ENCODE measurements at regions not wholly inside any gene's neighbourhood (a gene's known extent, or its start where the extent isn't known, plus 50 kb on each side); places are given as distances from the start of the nearest gene placed in this dataset.
"Not testable (repeated sequence)": the region's sequence is repeated elsewhere in the genome, so short reads cannot be mapped to it uniquely, and the experiment has no call there.

GRCh38 chr2:36190097-36190496 lies 165.5 kb upstream of the CRIM1 start:
- in situ Hi-C loops (cut with HindIII; ENCODE audit: low pct_ligation_motif_present, low sequenced_read_pairs), result no loop called here
- H3K36me3 ChIP-seq (replicated peaks), result no peaks in the 10 kb centered on the region
- DNase-seq, result no peak
- no peak overlapping the region for H3K4me3 ChIP-seq (ENCODE audit: low read depth, low read length)
- no peaks in the 10 kb centered on the region for H3K27me3 ChIP-seq (replicated peaks)
- H3K27ac ChIP-seq, result no peak overlapping the region
- no peak for TF ChIP-seq CTCF (IDR thresholded peaks at IDR 0.05; ENCODE audit: low read depth, low read length, missing control alignments)

DNA sequence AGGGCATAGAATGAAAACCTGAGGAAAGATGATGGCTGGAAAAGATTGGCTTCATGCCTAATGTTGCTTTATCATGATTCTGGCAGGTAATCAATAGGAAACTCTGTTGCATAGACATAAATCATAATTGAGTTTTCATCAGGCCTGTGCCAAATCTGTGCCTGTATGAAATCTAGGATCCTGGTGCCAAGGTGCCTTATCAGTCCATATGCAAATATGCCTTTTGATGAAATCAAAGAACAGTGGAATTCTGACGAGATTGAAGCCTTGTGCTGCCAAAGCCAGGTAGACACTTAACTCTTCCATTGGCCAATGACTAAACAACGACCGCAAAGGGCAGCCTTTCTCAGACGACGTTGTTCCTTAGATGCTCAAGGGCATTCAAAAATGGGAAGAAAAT lies 170.0 kb upstream of the CRIM1 start:
- no peak for TF ChIP-seq CTCF (IDR thresholded peaks at IDR 0.05; ENCODE audit: low read depth, low read length, missing control alignments)
- Histone ChIP-seq H3K27me3 (replicated peaks) (no peaks in the 10 kb centered on the region), H3K36me3 (replicated peaks) (no peaks in the 10 kb centered on the region), H3K27ac (no peak overlapping the region), H3K4me3 (ENCODE audit: low read depth, low read length) (no peak overlapping the region)
- in situ Hi-C loops (cut with HindIII; ENCODE audit: low pct_ligation_motif_present, low sequenced_read_pairs), result no loop called here
- DNase-seq, result no peak

GRCh38 chr2:36184848-36185247 lies 170.7 kb upstream of the CRIM1 start:
- in situ Hi-C loops (cut with HindIII; ENCODE audit: low pct_ligation_motif_present, low sequenced_read_pairs), result no loop called here
- H3K27ac ChIP-seq, result no peak overlapping the region

GRCh38 chr2:36180789-36181482 lies 174.6 kb upstream of the CRIM1 start:
- H3K36me3 ChIP-seq (replicated peaks); DNase-seq; H3K27ac ChIP-seq; H3K27me3 ChIP-seq (replicated peaks); in situ Hi-C loops (cut with HindIII; ENCODE audit: low pct_ligation_motif_present, low sequenced_read_pairs); H3K4me3 ChIP-seq (ENCODE audit: low read depth, low read length): not testable (repeated sequence)

More at GRCh38 chr2:36184848-36185247, 170.7 kb upstream of the CRIM1 start:
- no peak for TF ChIP-seq CTCF (IDR thresholded peaks at IDR 0.05; ENCODE audit: low read depth, low read length, missing control alignments)
- DNase-seq, result no peak
- Histone ChIP-seq H3K4me3 (ENCODE audit: low read depth, low read length) (no peak overlapping the region), H3K36me3 (replicated peaks) (no peaks in the 10 kb centered on the region), H3K27me3 (replicated peaks) (no peaks in the 10 kb centered on the region)

DNA sequence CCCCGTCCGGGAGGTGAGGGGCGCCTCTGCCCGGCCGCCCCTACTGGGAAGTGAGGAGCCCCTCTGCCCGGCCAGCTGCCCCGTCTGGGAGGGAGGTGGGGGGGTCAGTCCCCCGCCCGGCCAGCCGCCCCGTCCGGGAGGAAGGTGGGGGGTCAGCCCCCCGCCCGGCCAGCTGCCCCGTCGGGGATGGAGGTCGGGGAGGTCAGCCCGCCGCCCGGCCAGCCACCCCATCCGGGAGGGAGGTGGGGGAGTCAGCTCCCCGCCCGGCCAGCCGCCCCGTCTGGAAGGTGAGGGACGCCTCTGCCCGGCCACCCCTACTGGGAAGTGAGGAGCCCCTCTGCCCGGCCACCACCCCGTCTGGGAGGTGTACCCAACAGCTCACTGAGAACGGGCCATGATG lies 175.3 kb upstream of the CRIM1 start:
- H3K36me3 ChIP-seq (replicated peaks); H3K27ac ChIP-seq; H3K27me3 ChIP-seq (replicated peaks); in situ Hi-C loops (cut with HindIII; ENCODE audit: low pct_ligation_motif_present, low sequenced_read_pairs); H3K4me3 ChIP-seq (ENCODE audit: low read depth, low read length); DNase-seq: not testable (repeated sequence)

DNA sequence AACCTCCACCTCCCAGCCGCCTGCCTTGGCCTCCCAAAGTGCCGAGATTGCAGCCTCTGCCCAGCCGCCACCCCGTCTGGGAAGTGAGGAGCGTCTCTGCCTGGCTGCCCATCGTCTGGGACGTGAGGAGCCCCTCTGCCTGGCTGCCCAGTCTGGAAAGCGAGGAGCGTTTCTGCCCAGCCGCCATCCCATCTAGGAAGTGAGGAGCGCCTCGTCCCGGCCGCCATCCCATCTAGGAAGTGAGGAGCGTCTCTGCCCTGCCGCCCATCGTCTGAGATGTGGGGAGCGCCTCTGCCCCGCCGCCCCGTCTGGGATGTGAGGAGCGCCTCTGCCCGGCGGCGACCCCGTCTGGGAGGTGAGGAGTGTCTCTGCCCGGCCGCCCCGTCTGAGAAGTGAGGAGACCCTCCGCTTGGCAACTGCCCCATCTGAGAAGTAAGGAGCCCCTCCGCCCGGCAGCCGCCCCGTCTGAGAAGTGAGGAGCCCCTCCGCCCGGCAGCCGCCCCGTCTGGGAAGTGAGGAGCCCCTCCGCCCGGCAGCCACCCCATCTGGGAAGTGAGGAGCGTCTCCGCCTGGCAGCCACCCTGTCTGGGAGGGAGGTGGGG lies 175.8 kb upstream of the CRIM1 start:
- H3K27me3 ChIP-seq (replicated peaks); H3K27ac ChIP-seq; H3K4me3 ChIP-seq (ENCODE audit: low read depth, low read length); DNase-seq; in situ Hi-C loops (cut with HindIII; ENCODE audit: low pct_ligation_motif_present, low sequenced_read_pairs); H3K36me3 ChIP-seq (replicated peaks): not testable (repeated sequence)

DNA sequence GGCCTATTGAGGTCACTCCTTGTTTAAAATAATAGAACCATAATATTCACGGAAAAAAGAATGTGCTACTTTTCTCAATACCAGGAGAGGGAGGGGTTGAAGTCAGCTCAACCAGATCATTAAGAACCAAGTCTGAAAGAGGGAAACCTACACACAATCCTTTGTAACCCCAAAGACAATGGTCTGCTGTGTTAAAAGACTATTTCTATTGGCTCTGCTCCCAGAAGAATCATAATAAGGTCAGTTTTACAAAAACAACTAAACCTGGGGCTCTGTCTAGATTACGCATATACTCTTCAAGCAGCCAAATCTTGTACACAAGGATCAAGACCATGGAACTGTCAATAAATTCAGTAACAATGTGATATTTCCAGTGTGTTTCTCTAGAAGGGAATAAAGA lies 177.2 kb upstream of the CRIM1 start:
- no peak for TF ChIP-seq CTCF (IDR thresholded peaks at IDR 0.05; ENCODE audit: low read depth, low read length, missing control alignments)

More for the DNA sequence above, 177.2 kb upstream of the CRIM1 start:
- H3K36me3 ChIP-seq (replicated peaks), result no peaks in the 10 kb centered on the region
- no peaks in the 10 kb centered on the region for H3K27me3 ChIP-seq (replicated peaks)
- H3K4me3 ChIP-seq (ENCODE audit: low read depth, low read length), result no peak overlapping the region
- in situ Hi-C loops (cut with HindIII; ENCODE audit: low pct_ligation_motif_present, low sequenced_read_pairs), result no loop called here
- no peak overlapping the region for H3K27ac ChIP-seq
- DNase-seq, result no peak

Data from brain microvascular endothelial cell (primary cell).